ENCODE measurements at regions not wholly inside any gene's neighbourhood (a gene's known extent, or its start where the extent isn't known, plus 50 kb on each side); places are given as distances from the start of the nearest gene placed in this dataset.
A peak's percentile ranks its signal among the peaks of the same experiment; 100 is the strongest.

DNA sequence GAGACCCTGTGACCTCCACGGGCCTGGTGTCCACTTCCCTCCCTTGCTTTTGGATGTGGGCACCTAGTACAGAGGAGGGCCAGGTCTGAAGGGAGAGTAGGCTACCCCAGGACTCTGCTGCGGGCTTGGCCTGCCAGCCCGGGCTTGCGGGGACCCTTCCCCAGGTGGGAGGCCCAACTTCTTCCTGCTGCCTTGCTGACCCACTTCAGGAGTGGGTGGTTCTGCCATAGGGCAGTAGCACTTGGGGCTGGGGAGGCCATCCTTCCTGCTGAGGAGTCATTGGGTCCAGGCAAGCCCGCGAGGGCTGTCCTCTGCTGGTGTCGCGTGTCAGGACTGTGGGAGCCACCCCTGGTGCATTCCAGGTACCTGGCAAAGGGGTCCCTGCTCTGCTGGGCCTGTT, 1250.0 kb downstream of the BRD1 start:
- H3K9ac ChIP-seq (ENCODE audit: low read length) = no peak overlapping the region
- H3K4me1 ChIP-seq (ENCODE audit: insufficient read depth, low read length) = no peaks in the 10 kb centered on the region
- H2AFZ ChIP-seq (ENCODE audit: low read length) = no peak overlapping the region
- H3K79me2 ChIP-seq (ENCODE audit: low read length) = no peaks in the 10 kb centered on the region
- H3K4me2 ChIP-seq (ENCODE audit: low read length) = no peak overlapping the region
- TF ChIP-seq EZH2 (IDR thresholded peaks at IDR 0.05; ENCODE audit: low read length, unreplicated experiment) (no peak), EZH2phosphoT487 (IDR thresholded peaks at IDR 0.05; ENCODE audit: borderline replicate concordance, low read length) (no peak)
- TF ChIP-seq, protein P1, sequence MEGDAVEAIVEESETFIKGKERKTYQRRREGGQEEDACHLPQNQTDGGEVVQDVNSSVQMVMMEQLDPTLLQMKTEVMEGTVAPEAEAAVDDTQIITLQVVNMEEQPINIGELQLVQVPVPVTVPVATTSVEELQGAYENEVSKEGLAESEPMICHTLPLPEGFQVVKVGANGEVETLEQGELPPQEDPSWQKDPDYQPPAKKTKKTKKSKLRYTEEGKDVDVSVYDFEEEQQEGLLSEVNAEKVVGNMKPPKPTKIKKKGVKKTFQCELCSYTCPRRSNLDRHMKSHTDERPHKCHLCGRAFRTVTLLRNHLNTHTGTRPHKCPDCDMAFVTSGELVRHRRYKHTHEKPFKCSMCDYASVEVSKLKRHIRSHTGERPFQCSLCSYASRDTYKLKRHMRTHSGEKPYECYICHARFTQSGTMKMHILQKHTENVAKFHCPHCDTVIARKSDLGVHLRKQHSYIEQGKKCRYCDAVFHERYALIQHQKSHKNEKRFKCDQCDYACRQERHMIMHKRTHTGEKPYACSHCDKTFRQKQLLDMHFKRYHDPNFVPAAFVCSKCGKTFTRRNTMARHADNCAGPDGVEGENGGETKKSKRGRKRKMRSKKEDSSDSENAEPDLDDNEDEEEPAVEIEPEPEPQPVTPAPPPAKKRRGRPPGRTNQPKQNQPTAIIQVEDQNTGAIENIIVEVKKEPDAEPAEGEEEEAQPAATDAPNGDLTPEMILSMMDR (conservative IDR thresholded peaks at IDR 0.05; ENCODE audit: low read depth, low read length) = no peak
- ATAC-seq = no peak
- intact Hi-C loops (cut with micrococcal nuclease) = no loop called here
- H3K9me3 ChIP-seq (ENCODE audit: low read length) = no peaks in the 10 kb centered on the region
- H4K20me1 ChIP-seq (ENCODE audit: low read length) = no peaks in the 10 kb centered on the region
- H3K27me3 ChIP-seq (ENCODE audit: low read length) = no peaks in the 10 kb centered on the region
- H3K27ac ChIP-seq (ENCODE audit: low read length) = no peak overlapping the region
- H3K9me2 ChIP-seq (replicated peaks; ENCODE audit: low read length) = no peaks in the 10 kb centered on the region
- no peaks in the 10 kb centered on the region for H3F3A ChIP-seq (ENCODE audit: low read length, unreplicated experiment)
- no peak overlapping the region for H3K4me3 ChIP-seq (ENCODE audit: low read length)
- POLR2A ChIA-PET (ENCODE audit: unreplicated experiment) = no interaction called here
- H3K36me3 ChIP-seq (ENCODE audit: low read depth, low read length) = no peaks in the 10 kb centered on the region
- DNase-seq = no peak
- CTCF ChIA-PET = no interaction called here
- no TSS peak for BruUV-seq (replicated peaks)

DNA sequence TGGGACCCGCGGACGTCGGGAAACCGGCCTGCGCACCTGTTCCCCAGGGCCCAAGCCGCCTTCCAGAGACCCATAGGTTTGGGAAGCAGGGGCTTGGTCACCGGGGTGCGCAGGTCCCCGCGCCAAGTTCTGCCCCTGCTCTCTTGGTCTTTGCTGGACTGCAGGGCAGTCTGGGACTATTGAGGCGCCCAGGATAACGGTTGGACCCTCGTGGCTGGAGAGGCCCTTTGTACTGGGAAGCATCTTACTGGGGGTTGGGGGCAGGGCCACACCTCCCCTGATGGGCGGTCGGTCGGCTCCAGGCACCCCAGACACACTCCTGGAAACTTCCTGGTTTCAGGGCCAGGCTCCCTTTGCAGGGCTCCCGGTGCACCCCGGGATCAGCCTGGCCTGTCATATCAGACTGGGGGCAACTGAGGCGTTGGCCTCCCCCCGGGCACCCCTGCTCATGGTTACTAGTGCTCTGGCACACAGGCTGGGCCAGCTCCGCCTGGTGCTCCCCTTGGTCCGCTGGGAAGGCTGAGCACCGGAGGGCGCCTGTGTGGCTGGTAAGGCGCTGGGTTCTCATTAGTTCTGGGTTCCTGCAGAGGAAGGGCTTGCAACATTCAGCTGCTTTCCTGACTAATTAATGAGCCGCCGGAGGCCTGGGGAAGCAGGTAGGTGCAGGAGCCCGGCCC, 1250.5 kb downstream of the BRD1 start:
- Histone ChIP-seq H2AFZ (ENCODE audit: low read length) (no peak overlapping the region), H3F3A (ENCODE audit: low read length, unreplicated experiment) (no peaks in the 10 kb centered on the region), H3K9me3 (ENCODE audit: low read length) (no peaks in the 10 kb centered on the region), H3K4me2 (ENCODE audit: low read length) (no peak overlapping the region), H3K27ac (ENCODE audit: low read length) (no peak overlapping the region), H3K79me2 (ENCODE audit: low read length) (no peaks in the 10 kb centered on the region), H4K20me1 (ENCODE audit: low read length) (no peaks in the 10 kb centered on the region), H3K27me3 (ENCODE audit: low read length) (no peaks in the 10 kb centered on the region), H3K9me2 (replicated peaks; ENCODE audit: low read length) (no peaks in the 10 kb centered on the region), H3K36me3 (ENCODE audit: low read depth, low read length) (no peaks in the 10 kb centered on the region), H3K4me3 (ENCODE audit: low read length) (no peak overlapping the region), H3K9ac (ENCODE audit: low read length) (no peak overlapping the region), H3K4me1 (ENCODE audit: insufficient read depth, low read length) (no peaks in the 10 kb centered on the region)
- DNase-seq = no peak
- intact Hi-C loops (cut with micrococcal nuclease) = no loop called here
- ATAC-seq = no peak
- TF ChIP-seq EZH2phosphoT487 (IDR thresholded peaks at IDR 0.05; ENCODE audit: borderline replicate concordance, low read length) (no peak), EZH2 (IDR thresholded peaks at IDR 0.05; ENCODE audit: low read length, unreplicated experiment) (no peak)
- TF ChIP-seq, protein P1 (conservative IDR thresholded peaks at IDR 0.05; ENCODE audit: low read depth, low read length) = no peak
- no TSS peak for BruUV-seq (replicated peaks)
- ChIA-PET CTCF (no interaction called here), POLR2A (ENCODE audit: unreplicated experiment) (no interaction called here)

DNA sequence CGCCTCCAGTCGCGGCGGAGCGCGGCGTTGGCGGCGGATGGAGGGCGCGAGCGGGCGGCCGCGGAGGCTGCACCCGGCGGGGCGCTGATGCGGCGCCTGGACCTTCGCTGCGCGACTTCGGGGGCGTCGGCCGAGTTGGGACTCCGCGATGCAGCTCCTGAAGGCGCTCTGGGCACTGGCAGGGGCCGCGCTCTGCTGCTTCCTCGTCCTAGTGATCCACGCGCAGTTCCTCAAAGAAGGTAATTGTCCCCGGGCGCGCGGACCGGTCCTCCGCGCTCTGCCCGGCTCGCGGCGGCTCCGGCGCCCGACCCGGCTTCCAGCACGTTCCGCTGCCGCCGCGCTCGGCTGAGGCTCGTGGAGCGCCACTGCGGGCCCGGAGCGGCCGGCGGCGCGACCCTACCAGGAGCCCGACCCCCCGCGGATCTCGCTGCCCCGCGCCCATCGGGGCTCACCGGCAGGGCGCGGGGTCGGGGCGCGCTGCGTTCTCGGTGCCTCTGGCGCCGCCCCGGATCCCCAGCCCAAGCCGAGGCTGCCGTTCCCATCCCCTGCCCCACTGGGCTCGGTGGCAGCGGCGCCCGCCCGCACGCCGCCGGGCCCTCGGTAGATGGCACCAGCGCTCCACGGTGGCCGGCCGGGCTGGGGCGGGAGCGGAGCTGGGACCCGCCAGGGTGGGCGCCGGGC, 1251.2 kb downstream of the BRD1 start:
- intact Hi-C loops (cut with micrococcal nuclease) = no loop called here
- Histone ChIP-seq H3K4me3 (ENCODE audit: low read length) (no peak overlapping the region), H4K20me1 (ENCODE audit: low read length) (no peaks in the 10 kb centered on the region), H3K4me1 (ENCODE audit: insufficient read depth, low read length) (no peaks in the 10 kb centered on the region), H3K9me3 (ENCODE audit: low read length) (no peaks in the 10 kb centered on the region), H3F3A (ENCODE audit: low read length, unreplicated experiment) (no peaks in the 10 kb centered on the region), H3K9ac (ENCODE audit: low read length) (no peak overlapping the region), H3K9me2 (replicated peaks; ENCODE audit: low read length) (no peaks in the 10 kb centered on the region), H3K27ac (ENCODE audit: low read length) (no peak overlapping the region), H3K4me2 (ENCODE audit: low read length) (no peak overlapping the region), H3K27me3 (ENCODE audit: low read length) (no peaks in the 10 kb centered on the region), H3K79me2 (ENCODE audit: low read length) (no peaks in the 10 kb centered on the region), H2AFZ (ENCODE audit: low read length) (no peak overlapping the region), H3K36me3 (ENCODE audit: low read depth, low read length) (no peaks in the 10 kb centered on the region)
- BruUV-seq (replicated peaks) = no TSS peak
- POLR2A ChIA-PET (ENCODE audit: unreplicated experiment) = no interaction called here
- TF ChIP-seq EZH2phosphoT487 (IDR thresholded peaks at IDR 0.05; ENCODE audit: borderline replicate concordance, low read length) (no peak), EZH2 (IDR thresholded peaks at IDR 0.05; ENCODE audit: low read length, unreplicated experiment) (no peak)
- TF ChIP-seq, protein P1 (conservative IDR thresholded peaks at IDR 0.05; ENCODE audit: low read depth, low read length) = 0 out of 2 replicates have a peak, but pooled peaks have one; percentile 15
- no peak for DNase-seq
- no peak for ATAC-seq
- CTCF ChIA-PET = no interaction called here

All from PC-3 (cell line).